DOHH2 (cell line): ENCODE measurements at regions not wholly inside any gene's neighbourhood (a gene's known extent, or its start where the extent isn't known, plus 50 kb on each side); places are given as distances from the start of the nearest gene placed in this dataset.

Experiments
- H3F3A ChIP-seq: fragments of 200-600 bp; sonication (generic), shearing (Covaris generic); 2 replicates; pipeline ENCODE4 v1.6.0; 2016; ENCODE audit warnings: antibody characterized with exemption, mild to moderate bottlenecking; ENCODE audit not compliant: control insufficient read depth, insufficient read depth
- H3K27ac ChIP-seq: fragments of 200-600 bp; sonication (generic); 2 replicates; pipeline ENCODE4 v1.5.1; 2014; ENCODE audit warnings: low read depth, mild to moderate bottlenecking, low read length, moderate library complexity
- H3K27me3 ChIP-seq: fragments of 200-600 bp; sonication (generic); 2 replicates; pipeline ENCODE4 v1.6.1; 2014; ENCODE audit warnings: mild to moderate bottlenecking, low read length, mixed read lengths; ENCODE audit not compliant: control insufficient read depth
- H3K36me3 ChIP-seq: fragments of 200-600 bp; sonication (generic); 2 replicates; pipeline ENCODE4 v1.6.1; 2014; ENCODE audit warnings: mild to moderate bottlenecking, low read length, moderate library complexity, mixed read lengths; ENCODE audit not compliant: control insufficient read depth
- H3K4me1 ChIP-seq: fragments of 200-600 bp; sonication (generic); 2 replicates; pipeline ENCODE4 v1.6.1; 2014; ENCODE audit warnings: mild to moderate bottlenecking, low read length, mixed read lengths; ENCODE audit not compliant: control insufficient read depth
- H3K4me2 ChIP-seq: fragments of 200-600 bp; sonication (generic); 2 replicates; pipeline ENCODE4 v1.6.0; 2014; ENCODE audit warnings: mild to moderate bottlenecking, low read length, moderate library complexity
- H3K4me3 ChIP-seq: fragments of 200-600 bp; sonication (generic); 2 replicates; pipeline ENCODE4 v1.5.1; 2014; ENCODE audit warnings: mild to moderate bottlenecking, low read length, mixed read lengths
- H3K79me2 ChIP-seq: fragments of 200-600 bp; sonication (generic); 2 replicates; pipeline ENCODE4 v1.6.1; 2014; ENCODE audit warnings: mild to moderate bottlenecking, low read length, mixed read lengths; ENCODE audit not compliant: control insufficient read depth
- H3K9me2 ChIP-seq: fragments of 200-600 bp; sonication (generic); replicated peaks from 2 replicates; pipeline ENCODE4 v1.6.1; 2014; ENCODE audit warnings: mild to moderate bottlenecking, low read length, mixed read lengths; ENCODE audit not compliant: control insufficient read depth
- H3K9me3 ChIP-seq: fragments of 200-600 bp; sonication (generic); 2 replicates; pipeline ENCODE4 v1.6.1; 2014; ENCODE audit warnings: antibody characterized with exemption, low read length, mixed read lengths; ENCODE audit not compliant: control insufficient read depth, insufficient read depth
- H4K20me1 ChIP-seq: fragments of 200-600 bp; sonication (generic); 2 replicates; pipeline ENCODE4 v1.6.0; 2014; ENCODE audit warnings: low read depth, mild to moderate bottlenecking, antibody characterized with exemption, low read length, moderate library complexity; ENCODE audit not compliant: control insufficient read depth, insufficient read depth
- EZH2phosphoT487 ChIP-seq: fragments of 200-600 bp; sonication (generic); IDR thresholded peaks from 2 replicates; pipeline ENCODE4 v1.6.1; 2017; ENCODE audit warnings: borderline replicate concordance, mild to moderate bottlenecking, antibody characterized with exemption, low read length, moderate library complexity, mixed read lengths
- TF ChIP-seq, protein P1 (sequence below): fragments of 200-600 bp; sonication (generic); IDR thresholded peaks from one replicate; pipeline ENCODE4 v1.5.1; 2014; ENCODE audit warnings: antibody characterized with exemption, mild to moderate bottlenecking, low read depth, low read length; ENCODE audit not compliant: poor library complexity, severe bottlenecking

DNA sequence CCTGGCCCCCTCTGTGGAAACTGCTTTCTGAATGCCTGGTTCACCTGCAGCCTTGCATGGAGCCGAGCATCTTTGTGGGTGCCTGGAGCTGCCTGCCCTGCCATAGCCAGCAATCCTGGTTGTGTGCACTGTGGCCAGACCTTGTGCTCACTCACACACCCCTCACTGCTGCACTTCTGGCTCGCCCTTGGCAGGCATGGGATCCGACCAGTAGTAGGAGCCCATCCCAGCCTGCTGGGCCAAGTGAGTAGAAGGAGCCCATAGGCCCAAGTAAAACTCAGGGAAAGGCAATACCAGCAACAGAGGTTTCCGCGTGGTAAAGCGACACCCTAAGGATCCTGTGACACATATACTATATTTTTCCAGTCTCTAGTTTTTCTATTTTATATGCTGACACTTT lies 270.0 kb upstream of the NAV3 start:
- TF ChIP-seq, protein P1, sequence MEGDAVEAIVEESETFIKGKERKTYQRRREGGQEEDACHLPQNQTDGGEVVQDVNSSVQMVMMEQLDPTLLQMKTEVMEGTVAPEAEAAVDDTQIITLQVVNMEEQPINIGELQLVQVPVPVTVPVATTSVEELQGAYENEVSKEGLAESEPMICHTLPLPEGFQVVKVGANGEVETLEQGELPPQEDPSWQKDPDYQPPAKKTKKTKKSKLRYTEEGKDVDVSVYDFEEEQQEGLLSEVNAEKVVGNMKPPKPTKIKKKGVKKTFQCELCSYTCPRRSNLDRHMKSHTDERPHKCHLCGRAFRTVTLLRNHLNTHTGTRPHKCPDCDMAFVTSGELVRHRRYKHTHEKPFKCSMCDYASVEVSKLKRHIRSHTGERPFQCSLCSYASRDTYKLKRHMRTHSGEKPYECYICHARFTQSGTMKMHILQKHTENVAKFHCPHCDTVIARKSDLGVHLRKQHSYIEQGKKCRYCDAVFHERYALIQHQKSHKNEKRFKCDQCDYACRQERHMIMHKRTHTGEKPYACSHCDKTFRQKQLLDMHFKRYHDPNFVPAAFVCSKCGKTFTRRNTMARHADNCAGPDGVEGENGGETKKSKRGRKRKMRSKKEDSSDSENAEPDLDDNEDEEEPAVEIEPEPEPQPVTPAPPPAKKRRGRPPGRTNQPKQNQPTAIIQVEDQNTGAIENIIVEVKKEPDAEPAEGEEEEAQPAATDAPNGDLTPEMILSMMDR = no peak
- no peak for TF ChIP-seq EZH2phosphoT487
- H3F3A ChIP-seq = no peaks in the 10 kb centered on the region
- H3K4me3 ChIP-seq = no peak overlapping the region
- H3K9me3 ChIP-seq = no peaks in the 10 kb centered on the region
- H3K4me2 ChIP-seq = no peak overlapping the region
- H3K4me1 ChIP-seq = no peaks in the 10 kb centered on the region
- H4K20me1 ChIP-seq = no peaks in the 10 kb centered on the region
- H3K79me2 ChIP-seq = no peaks in the 10 kb centered on the region
- no peaks in the 10 kb centered on the region for H3K36me3 ChIP-seq
- H3K27me3 ChIP-seq = no peaks in the 10 kb centered on the region
- no peaks in the 10 kb centered on the region for H3K9me2 ChIP-seq
- H3K27ac ChIP-seq = no peak overlapping the region

DNA sequence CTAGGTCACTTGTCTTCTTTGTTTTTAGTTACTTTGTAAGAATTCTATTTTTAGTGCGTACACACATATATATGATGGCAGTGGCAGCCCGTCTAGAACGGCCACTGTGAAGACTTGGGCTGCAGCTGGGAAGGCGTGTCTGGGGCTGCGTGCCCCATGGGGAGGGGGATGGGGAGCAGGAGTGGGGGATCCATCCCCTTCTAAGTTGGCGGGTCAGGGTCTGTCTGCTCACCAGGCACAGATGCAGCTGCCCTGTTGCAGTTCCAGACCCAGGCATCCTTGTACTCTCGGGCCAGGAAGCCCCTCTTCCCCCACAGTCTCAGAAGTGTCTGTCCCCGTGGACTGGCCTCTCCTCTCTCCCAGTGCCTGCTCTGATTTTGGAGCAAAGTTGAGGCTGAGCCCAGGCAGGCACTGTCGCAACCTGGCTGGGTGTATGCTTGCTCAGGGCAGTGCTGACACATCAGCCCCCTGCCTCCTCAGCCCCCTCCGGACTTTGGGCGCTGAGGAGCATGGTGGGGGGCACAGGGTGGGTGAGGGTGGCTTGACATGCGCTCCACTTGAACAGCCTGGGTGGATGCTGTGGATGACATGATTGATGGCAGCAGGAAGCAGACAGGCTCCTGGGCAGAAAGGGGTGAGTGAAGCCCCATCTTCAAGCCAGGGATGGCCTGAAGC lies 271.2 kb upstream of the NAV3 start:
- Histone ChIP-seq H3K9me3 (no peaks in the 10 kb centered on the region), H3K9me2 (no peaks in the 10 kb centered on the region), H3K4me1 (no peaks in the 10 kb centered on the region), H3K27ac (no peak overlapping the region), H3F3A (no peaks in the 10 kb centered on the region), H3K36me3 (no peaks in the 10 kb centered on the region), H3K79me2 (no peaks in the 10 kb centered on the region), H4K20me1 (no peaks in the 10 kb centered on the region), H3K4me2 (no peak overlapping the region), H3K27me3 (no peaks in the 10 kb centered on the region), H3K4me3 (no peak overlapping the region)
- no peak for TF ChIP-seq EZH2phosphoT487
- TF ChIP-seq, protein P1 = no peak

DNA sequence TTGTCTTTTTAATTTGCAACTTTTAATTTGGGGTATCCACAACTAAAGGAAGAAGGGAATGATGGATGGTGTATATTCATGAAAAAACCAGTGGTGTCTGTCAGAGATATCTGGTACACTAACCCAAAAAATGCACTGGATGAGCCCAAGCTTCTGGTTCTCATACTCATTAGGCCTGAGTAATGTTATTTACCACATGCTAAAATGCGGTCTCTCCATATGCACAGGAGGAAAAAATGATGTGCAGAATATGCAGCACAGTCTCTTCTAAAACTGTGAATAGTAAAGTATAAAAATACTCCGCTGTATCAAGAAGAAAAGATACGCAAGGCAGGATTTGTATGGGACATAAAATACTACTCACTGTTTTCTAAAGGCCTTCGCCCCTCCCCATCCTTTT lies 275.6 kb upstream of the NAV3 start:
- H3K9me2 ChIP-seq = no peaks in the 10 kb centered on the region
- no peaks in the 10 kb centered on the region for H3K36me3 ChIP-seq
- H3K9me3 ChIP-seq = no peaks in the 10 kb centered on the region
- no peak overlapping the region for H3K4me2 ChIP-seq
- no peak overlapping the region for H3K4me3 ChIP-seq
- no peaks in the 10 kb centered on the region for H3K79me2 ChIP-seq
- no peaks in the 10 kb centered on the region for H3K4me1 ChIP-seq
- H3K27ac ChIP-seq = no peak overlapping the region
- H3F3A ChIP-seq = no peaks in the 10 kb centered on the region
- TF ChIP-seq, protein P1 = no peak
- TF ChIP-seq EZH2phosphoT487 = no peak
- H4K20me1 ChIP-seq = no peaks in the 10 kb centered on the region
- no peaks in the 10 kb centered on the region for H3K27me3 ChIP-seq
